GM20000 (cell line): ENCODE measurements at regions not wholly inside any gene's neighbourhood (a gene's known extent, or its start where the extent isn't known, plus 50 kb on each side); places are given as distances from the start of the nearest gene placed in this dataset.

Experiments
- DNase-seq: peaks from one replicate; pipeline ENCODE4 v3.0.0; 2012; ENCODE audit warnings: low spot score
- TF ChIP-seq, protein P1 (sequence below): IDR thresholded peaks from 2 replicates; pipeline ENCODE4 v1.5.1; 2012; ENCODE audit warnings: mild to moderate bottlenecking, control low read depth; ENCODE audit errors: extremely low read depth, missing control alignments

DNA sequence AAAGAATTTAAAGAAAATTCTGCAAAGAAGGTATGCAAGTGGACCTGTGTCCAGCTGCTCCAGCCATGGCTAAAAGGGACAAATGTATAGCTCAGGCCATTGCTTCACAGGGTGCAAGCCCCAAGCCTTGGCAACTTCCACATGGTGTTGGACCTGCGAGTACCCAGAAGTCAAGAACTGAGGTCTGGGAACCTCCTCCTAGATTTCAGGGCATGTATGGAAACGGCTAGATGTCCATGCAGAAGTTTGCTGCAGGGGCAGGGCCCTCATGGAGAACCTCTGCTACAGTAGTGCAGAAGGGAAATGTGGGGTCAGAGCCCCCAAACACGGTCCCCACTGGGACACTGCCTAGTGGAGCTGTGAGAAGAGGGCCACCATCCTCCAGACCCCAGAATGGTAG, 284.0 kb upstream of the RAB6C start:
- TF ChIP-seq, protein P1, sequence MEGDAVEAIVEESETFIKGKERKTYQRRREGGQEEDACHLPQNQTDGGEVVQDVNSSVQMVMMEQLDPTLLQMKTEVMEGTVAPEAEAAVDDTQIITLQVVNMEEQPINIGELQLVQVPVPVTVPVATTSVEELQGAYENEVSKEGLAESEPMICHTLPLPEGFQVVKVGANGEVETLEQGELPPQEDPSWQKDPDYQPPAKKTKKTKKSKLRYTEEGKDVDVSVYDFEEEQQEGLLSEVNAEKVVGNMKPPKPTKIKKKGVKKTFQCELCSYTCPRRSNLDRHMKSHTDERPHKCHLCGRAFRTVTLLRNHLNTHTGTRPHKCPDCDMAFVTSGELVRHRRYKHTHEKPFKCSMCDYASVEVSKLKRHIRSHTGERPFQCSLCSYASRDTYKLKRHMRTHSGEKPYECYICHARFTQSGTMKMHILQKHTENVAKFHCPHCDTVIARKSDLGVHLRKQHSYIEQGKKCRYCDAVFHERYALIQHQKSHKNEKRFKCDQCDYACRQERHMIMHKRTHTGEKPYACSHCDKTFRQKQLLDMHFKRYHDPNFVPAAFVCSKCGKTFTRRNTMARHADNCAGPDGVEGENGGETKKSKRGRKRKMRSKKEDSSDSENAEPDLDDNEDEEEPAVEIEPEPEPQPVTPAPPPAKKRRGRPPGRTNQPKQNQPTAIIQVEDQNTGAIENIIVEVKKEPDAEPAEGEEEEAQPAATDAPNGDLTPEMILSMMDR, result no peak

DNA sequence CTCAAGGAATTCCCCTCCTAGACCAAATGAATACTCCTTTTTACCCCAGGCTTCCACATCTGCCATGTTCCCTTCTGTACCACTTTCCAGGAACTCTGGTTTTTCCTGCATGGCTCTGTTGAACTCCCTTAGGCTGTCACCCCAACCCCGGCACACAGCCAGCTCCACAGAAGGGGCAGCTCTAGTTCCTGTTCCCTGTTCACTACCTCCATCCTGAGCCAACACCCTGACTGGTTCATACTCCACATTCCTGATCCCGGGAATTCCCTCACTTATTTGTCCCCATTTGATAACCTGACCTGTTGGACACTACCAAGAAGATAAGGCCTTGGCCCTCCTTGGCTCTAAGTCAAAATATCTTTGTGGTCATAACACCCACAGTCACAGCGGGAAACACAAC, 280.9 kb upstream of the RAB6C start:
- DNase-seq, result no peak
- TF ChIP-seq, protein P1, result no peak

More for the DNA sequence above, 284.0 kb upstream of the RAB6C start:
- no peak for DNase-seq

DNA sequence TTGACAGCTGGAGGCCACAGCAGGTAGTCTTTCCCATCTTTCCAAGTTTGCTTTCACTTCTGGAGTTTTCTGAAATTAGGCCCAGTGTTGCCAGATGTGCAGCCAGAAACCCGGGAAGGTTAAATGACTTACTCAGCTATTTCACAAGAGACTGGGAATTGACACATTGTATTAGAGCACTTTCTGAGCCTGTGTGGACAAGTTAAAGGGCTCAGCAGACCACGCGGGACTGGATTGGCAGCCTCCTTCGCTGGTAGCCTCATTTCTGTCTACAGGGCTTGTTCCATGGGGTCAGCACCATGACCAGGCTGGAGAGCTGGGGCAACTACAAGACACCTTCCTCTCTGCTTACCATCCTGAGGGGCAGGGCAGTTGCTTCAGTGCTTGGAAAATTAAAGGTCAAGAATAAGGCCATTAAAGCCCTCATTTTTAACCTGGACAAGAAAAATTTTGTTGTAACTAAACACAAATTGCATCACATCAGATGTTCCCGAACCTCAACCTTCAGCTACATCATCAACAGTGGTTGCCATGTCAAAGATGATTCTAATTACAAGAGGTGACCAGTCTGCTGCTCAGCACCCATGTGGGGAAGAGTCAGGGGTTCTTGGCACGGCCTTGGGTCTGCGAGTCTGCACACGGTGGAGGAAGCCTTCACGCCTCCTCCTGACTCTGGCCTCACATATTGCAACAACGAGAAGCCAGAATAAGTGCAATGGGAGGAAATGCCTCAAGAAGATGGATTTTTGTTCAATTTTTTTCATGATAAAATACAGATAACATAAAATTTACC, 279.5 kb upstream of the RAB6C start:
- DNase-seq, result no peak
- TF ChIP-seq, protein P1, result no peak

DNA sequence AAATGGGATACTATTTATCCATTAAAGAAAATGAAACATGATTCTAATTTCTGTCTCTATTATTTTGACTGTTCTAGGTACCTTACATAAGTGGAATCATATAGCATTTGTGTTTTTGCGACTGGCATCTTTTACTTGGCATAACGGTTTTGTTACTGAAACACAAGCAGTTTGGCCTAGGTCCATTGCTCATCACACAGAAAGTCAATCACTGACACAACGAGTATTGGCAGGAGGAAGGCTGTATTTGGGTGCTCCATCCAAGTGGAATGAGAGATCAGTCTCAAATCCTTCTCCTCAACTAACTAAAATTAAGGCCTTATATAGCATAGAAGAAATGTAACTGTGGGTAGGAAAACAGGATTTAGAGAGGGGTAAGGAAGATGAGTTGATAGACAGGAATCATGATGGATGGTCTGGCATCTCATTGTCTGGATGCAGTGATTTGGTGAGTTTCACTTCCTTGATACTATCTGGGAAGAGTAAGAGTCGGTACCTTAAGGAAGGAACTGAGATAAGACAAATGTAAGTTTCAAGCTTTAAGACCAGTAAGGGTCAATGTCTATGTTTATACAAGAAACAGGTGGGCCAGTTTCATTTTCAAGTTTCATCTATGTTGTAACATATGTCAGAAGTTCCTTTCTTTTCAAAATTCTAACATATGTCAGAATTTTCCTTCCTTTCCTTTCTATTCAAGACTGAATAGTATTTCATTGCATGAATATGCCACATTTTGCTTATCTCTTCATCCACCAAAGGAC, 276.9 kb upstream of the RAB6C start:
- TF ChIP-seq, protein P1, result no peak
- DNase-seq, result no peak

DNA sequence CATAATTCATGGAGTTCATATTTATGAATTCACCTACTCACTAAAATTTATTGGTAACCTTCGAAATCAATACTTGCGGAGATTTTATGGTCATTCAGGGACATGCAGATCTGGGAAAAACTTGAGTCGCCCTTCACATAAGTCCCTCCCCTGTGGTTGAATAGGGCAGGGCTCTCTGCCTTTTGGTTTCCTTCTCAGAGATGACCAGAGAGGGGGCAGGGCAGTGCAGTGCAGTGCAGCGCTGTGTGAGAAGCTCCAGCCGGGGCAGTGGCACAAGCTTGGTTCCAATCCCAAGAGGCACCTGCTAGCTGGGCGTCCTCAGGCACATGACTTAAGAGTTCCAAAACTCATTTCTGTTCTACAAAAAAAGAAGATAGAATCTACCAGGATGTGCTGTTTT, 274.4 kb upstream of the RAB6C start:
- no peak for DNase-seq
- TF ChIP-seq, protein P1, result no peak

DNA sequence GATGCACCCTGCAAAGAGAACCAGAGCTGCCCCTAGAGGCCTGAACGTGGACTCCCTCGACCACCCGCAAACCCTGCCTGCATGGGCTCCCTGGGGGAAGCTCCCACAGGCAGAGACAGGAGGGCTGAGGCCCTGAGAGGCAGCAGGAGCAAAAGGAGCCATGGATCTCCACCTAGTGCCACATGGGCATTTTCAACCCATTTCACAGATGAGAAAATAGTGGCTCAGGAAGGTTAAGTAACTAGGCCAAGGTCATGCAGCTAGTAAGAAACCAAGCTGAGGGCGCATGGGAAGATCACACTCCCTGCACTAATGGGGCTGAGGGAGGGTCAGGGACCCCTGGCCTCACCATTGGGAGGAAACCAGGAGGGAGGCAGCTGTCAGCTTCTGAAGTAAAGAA, 271.7 kb upstream of the RAB6C start:
- no peak for DNase-seq
- TF ChIP-seq, protein P1, result no peak
